Astrocyte (in vitro differentiated cells and primary cell): ENCODE measurements at regions not wholly inside any gene's neighbourhood (a gene's known extent, or its start where the extent isn't known, plus 50 kb on each side); places are given as distances from the start of the nearest gene placed in this dataset.

ENCODE experiments used
- DNase-seq: peaks from one replicate; pipeline ENCODE4 v3.0.0-alpha.2; 2010; ENCODE audit warnings: low read depth
- FAIRE-seq: peaks from 2 replicates; lab custom pipeline; 2011; peaks lifted over from hg19 to GRCh38; lab: Jason Lieb, UNC
- H2AFZ ChIP-seq: 2 replicates; pipeline ENCODE4 v1.6.0; 2012; ENCODE audit warnings: low read depth, low read length, inconsistent platforms
- H3K27ac ChIP-seq: 2 replicates; pipeline ENCODE4 v1.5.1; 2011; ENCODE audit warnings: low read depth, low read length, inconsistent platforms
- H3K27me3 ChIP-seq: 2 replicates; pipeline ENCODE4 v1.6.0; 2011; ENCODE audit warnings: low read length, inconsistent platforms; ENCODE audit not compliant: insufficient read depth
- H3K36me3 ChIP-seq: 2 replicates; pipeline ENCODE4 v1.5.1; 2011; ENCODE audit warnings: low read length, inconsistent platforms; ENCODE audit not compliant: insufficient read depth
- H3K4me1 ChIP-seq: 2 replicates; pipeline ENCODE4 v1.5.1; 2011; ENCODE audit warnings: low read length, inconsistent platforms; ENCODE audit not compliant: insufficient read depth
- H3K4me2 ChIP-seq: 2 replicates; pipeline ENCODE4 v1.6.0; 2012; ENCODE audit warnings: low read length, inconsistent platforms
- H3K4me3 ChIP-seq: 2 replicates; pipeline ENCODE4 v1.5.1; 2011; ENCODE audit warnings: low read depth, mild to moderate bottlenecking, low read length, inconsistent platforms; ENCODE audit not compliant: insufficient read depth
- H3K79me2 ChIP-seq: 2 replicates; pipeline ENCODE4 v1.6.0; 2012; ENCODE audit warnings: mild to moderate bottlenecking, low read length, inconsistent platforms; ENCODE audit not compliant: insufficient read depth
- H3K9ac ChIP-seq: 2 replicates; pipeline ENCODE4 v1.6.0; 2012; ENCODE audit warnings: mild to moderate bottlenecking, low read length, inconsistent platforms
- H3K9me3 ChIP-seq: 2 replicates; pipeline ENCODE4 v1.5.1; 2012; ENCODE audit warnings: low read depth, mild to moderate bottlenecking, low read length, inconsistent platforms; ENCODE audit not compliant: insufficient read depth
- H4K20me1 ChIP-seq: 2 replicates; pipeline ENCODE4 v1.6.0; 2012; ENCODE audit warnings: low read length, inconsistent platforms; ENCODE audit not compliant: insufficient read depth
- H3K27ac Mint-ChIP-seq: one replicate; pipeline ENCODE4 v1.8.0; 2021; ENCODE audit warnings: mild to moderate bottlenecking, mixed read lengths; ENCODE audit not compliant: unreplicated experiment
- H3K27me3 Mint-ChIP-seq: one replicate; pipeline ENCODE4 v1.8.0; 2021; ENCODE audit warnings: low read depth, mixed read lengths; ENCODE audit not compliant: unreplicated experiment
- H3K36me3 Mint-ChIP-seq: one replicate; pipeline ENCODE4 v1.8.0; 2021; ENCODE audit warnings: low read depth, mixed read lengths; ENCODE audit not compliant: unreplicated experiment
- H3K4me1 Mint-ChIP-seq: one replicate; pipeline ENCODE4 v1.8.0; 2021; ENCODE audit warnings: low read depth, mixed read lengths; ENCODE audit not compliant: unreplicated experiment
- H3K4me3 Mint-ChIP-seq: one replicate; pipeline ENCODE4 v1.8.0; 2021; ENCODE audit warnings: mild to moderate bottlenecking, moderate library complexity, mixed read lengths; ENCODE audit not compliant: unreplicated experiment
- H3K9me3 Mint-ChIP-seq: one replicate; pipeline ENCODE4 v1.8.0; 2021; ENCODE audit warnings: mild to moderate bottlenecking, mixed read lengths; ENCODE audit not compliant: unreplicated experiment
- EZH2 ChIP-seq: IDR thresholded peaks from 2 replicates; pipeline ENCODE4 v1.6.1; 2012; ENCODE audit warnings: mild to moderate bottlenecking, low read length, inconsistent platforms; ENCODE audit not compliant: insufficient read depth
- TF ChIP-seq, protein P1 (sequence below): IDR thresholded peaks from 2 replicates; pipeline ENCODE4 v1.5.1; 2011; ENCODE audit warnings: low read depth, mild to moderate bottlenecking, inconsistent platforms, low read length, moderate library complexity; ENCODE audit not compliant: insufficient read depth

DNA sequence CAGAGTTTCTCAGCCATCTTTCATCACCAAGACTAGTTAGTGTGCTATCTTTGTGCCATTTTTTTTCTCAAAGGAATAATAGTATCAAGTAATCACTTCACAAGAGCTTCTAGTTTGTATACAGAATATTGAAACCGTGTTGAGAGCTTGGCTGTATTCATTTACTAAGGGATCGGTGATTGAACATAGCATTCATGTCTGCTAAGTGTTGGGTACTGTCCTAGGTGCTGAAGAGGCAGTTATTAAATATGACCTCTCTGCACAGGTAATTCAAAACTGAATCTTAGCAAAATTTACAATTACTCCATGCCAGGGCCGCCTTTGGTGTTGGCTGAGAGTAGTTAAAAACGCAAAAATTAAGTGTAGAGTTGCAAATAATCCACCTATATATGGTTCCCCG is 355.3 kb upstream of the RORA start:
- H3K27me3 ChIP-seq: no peaks in the 10 kb centered on the region
- H4K20me1 ChIP-seq: no peaks in the 10 kb centered on the region
- no peak overlapping the region for H3K4me2 ChIP-seq
- H3K4me3 ChIP-seq: no peak overlapping the region
- DNase-seq (no peak), FAIRE-seq (no peak)
- Mint-ChIP-seq H3K27ac (no peak overlapping the region), H3K4me1 (no peaks in the 10 kb centered on the region), H3K4me3 (no peak overlapping the region), H3K36me3 (no peaks in the 10 kb centered on the region), H3K9me3 (peaks cover 2% of the 10 kb centered on the region), H3K27me3 (no peaks in the 10 kb centered on the region)
- H3K9me3 ChIP-seq: no peaks in the 10 kb centered on the region
- no peaks in the 10 kb centered on the region for H3K36me3 ChIP-seq
- no peaks in the 10 kb centered on the region for H3K4me1 ChIP-seq
- no peak for TF ChIP-seq EZH2
- TF ChIP-seq, protein P1, sequence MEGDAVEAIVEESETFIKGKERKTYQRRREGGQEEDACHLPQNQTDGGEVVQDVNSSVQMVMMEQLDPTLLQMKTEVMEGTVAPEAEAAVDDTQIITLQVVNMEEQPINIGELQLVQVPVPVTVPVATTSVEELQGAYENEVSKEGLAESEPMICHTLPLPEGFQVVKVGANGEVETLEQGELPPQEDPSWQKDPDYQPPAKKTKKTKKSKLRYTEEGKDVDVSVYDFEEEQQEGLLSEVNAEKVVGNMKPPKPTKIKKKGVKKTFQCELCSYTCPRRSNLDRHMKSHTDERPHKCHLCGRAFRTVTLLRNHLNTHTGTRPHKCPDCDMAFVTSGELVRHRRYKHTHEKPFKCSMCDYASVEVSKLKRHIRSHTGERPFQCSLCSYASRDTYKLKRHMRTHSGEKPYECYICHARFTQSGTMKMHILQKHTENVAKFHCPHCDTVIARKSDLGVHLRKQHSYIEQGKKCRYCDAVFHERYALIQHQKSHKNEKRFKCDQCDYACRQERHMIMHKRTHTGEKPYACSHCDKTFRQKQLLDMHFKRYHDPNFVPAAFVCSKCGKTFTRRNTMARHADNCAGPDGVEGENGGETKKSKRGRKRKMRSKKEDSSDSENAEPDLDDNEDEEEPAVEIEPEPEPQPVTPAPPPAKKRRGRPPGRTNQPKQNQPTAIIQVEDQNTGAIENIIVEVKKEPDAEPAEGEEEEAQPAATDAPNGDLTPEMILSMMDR: no peak
- no peak overlapping the region for H2AFZ ChIP-seq
- H3K79me2 ChIP-seq: no peaks in the 10 kb centered on the region
- no peak overlapping the region for H3K9ac ChIP-seq
- no peak overlapping the region for H3K27ac ChIP-seq

DNA sequence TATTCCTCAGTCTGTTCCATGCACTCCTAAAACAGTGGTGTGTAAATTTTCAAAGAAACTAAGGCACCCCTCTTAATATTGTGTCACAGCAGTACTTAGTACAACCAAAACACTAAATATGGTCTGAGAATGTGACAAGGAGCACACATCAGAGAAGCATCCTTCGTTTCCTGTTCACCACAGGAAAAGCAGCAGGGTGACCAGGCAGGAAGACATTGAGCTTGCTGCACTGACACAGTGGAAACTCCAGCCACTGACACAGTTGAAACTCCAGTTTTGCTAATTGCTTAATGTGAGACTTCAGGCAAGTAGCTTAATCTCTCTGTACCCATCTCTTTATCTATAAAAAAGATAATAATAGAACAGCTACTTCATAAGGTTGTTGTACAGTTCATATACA is 353.0 kb upstream of the RORA start:
- H3K27ac ChIP-seq: no peak overlapping the region
- no peaks in the 10 kb centered on the region for H4K20me1 ChIP-seq
- H3K9me3 ChIP-seq: no peaks in the 10 kb centered on the region
- Mint-ChIP-seq H3K4me3 (no peak overlapping the region), H3K27me3 (peaks cover 4% of the 10 kb centered on the region), H3K36me3 (no peaks in the 10 kb centered on the region), H3K27ac (no peak overlapping the region), H3K4me1 (no peaks in the 10 kb centered on the region), H3K9me3 (peaks cover 6% of the 10 kb centered on the region)
- no peak overlapping the region for H3K4me2 ChIP-seq
- no peaks in the 10 kb centered on the region for H3K27me3 ChIP-seq
- no peak overlapping the region for H3K4me3 ChIP-seq
- FAIRE-seq: no peak
- H3K9ac ChIP-seq: no peak overlapping the region
- TF ChIP-seq, protein P1: no peak
- no peak for TF ChIP-seq EZH2
- H3K36me3 ChIP-seq: no peaks in the 10 kb centered on the region
- H3K79me2 ChIP-seq: no peaks in the 10 kb centered on the region
- H2AFZ ChIP-seq: no peak overlapping the region
- no peak for DNase-seq
- H3K4me1 ChIP-seq: no peaks in the 10 kb centered on the region

- FAIRE-seq (no peak), DNase-seq (no peak)
- Mint-ChIP-seq H3K9me3 (peaks cover 4% of the 10 kb centered on the region), H3K36me3 (no peaks in the 10 kb centered on the region), H3K4me3 (no peak overlapping the region), H3K27ac (no peak overlapping the region), H3K27me3 (peaks cover 6% of the 10 kb centered on the region), H3K4me1 (no peaks in the 10 kb centered on the region)
- Histone ChIP-seq H3K4me1 (no peaks in the 10 kb centered on the region), H3K9me3 (no peaks in the 10 kb centered on the region), H3K9ac (no peak overlapping the region), H3K4me3 (no peak overlapping the region), H3K79me2 (no peaks in the 10 kb centered on the region), H3K27ac (no peak overlapping the region), H3K36me3 (no peaks in the 10 kb centered on the region), H3K27me3 (no peaks in the 10 kb centered on the region), H2AFZ (no peak overlapping the region), H4K20me1 (no peaks in the 10 kb centered on the region), H3K4me2 (no peak overlapping the region)
- TF ChIP-seq EZH2: no peak
- TF ChIP-seq, protein P1: no peak
Measured at GRCh38 chr15:61575597-61575996, 346.5 kb upstream of the RORA start.
